ENCODE measurements at regions not wholly inside any gene's neighbourhood (a gene's known extent, or its start where the extent isn't known, plus 50 kb on each side); places are given as distances from the start of the nearest gene placed in this dataset.

DNA sequence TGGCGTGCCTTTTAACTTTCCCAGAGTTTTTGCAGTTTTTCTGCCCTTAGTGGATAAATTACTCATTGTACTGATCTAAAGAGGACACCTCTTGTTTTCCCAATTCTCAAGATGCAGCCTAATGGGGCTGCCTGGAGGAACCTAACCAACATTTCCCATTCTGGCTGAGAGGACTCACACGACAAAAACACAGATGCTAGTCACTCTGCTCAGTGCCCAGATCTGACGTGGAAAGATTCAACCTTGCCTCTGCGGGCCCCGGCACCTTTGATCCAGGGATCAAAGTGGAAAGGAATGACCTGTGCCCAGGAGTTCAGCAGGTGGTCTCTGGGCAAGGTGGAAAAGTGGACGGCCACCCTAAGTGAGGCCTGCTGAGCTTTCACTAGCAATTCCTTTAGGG, 162.4 kb upstream of the FMN2 start:
- Histone ChIP-seq H3K4me1 (no peaks in the 10 kb centered on the region), H3K27me3 (ENCODE audit: control insufficient read depth, insufficient read depth, low read length) (no peaks in the 10 kb centered on the region), H3K79me2 (no peaks in the 10 kb centered on the region), H3K4me2 (ENCODE audit: low read length) (no peak overlapping the region), H3K36me3 (ENCODE audit: control insufficient read depth, insufficient read depth, low read length) (no peaks in the 10 kb centered on the region), H3K27ac (no peak overlapping the region), H3K9ac (no peak overlapping the region), H3K9me3 (ENCODE audit: control insufficient read depth, low read length) (no peaks in the 10 kb centered on the region), H2AFZ (no peak overlapping the region), H3K4me3 (ENCODE audit: low read depth, low read length) (no peak overlapping the region)
- no peak for TF ChIP-seq CTCF (IDR thresholded peaks at IDR 0.05)

DNA sequence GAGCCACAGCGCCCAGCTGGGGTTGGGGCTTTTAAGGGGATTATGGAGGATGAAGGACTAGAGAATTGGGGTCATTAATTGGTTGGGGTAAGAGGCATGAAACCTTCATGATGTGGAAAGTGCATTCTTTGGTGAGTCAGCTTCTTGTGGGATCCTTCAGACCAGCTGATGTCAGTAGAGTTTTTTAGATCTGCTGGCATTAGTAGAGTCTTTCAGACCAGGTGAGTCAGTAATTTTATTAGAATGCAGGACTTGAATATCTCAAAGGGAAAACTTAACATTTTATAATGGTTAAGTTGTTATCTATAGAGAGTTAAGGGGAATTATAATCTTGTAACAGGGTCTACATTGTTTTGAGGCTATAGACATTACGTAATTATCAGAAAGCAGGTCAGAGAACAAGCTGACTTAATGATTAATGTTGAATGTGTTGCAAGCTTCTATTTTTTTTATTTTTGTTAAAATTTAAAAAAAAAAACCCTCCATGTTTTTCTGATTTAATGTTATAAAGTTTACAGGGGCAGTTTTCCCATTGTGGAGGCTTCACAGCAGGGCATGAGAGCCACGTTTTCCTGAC, 160.9 kb upstream of the FMN2 start:
- Histone ChIP-seq H3K27me3 (ENCODE audit: control insufficient read depth, insufficient read depth, low read length) (no peaks in the 10 kb centered on the region), H3K9ac (no peak overlapping the region), H3K4me2 (ENCODE audit: low read length) (no peak overlapping the region), H3K79me2 (no peaks in the 10 kb centered on the region), H3K9me3 (ENCODE audit: control insufficient read depth, low read length) (no peaks in the 10 kb centered on the region), H2AFZ (no peak overlapping the region), H3K27ac (no peak overlapping the region), H3K4me3 (ENCODE audit: low read depth, low read length) (no peak overlapping the region), H3K4me1 (no peaks in the 10 kb centered on the region), H3K36me3 (ENCODE audit: control insufficient read depth, insufficient read depth, low read length) (no peaks in the 10 kb centered on the region)
- TF ChIP-seq CTCF (IDR thresholded peaks at IDR 0.05), result no peak

GRCh38 chr1:239931341-239931740, 160.3 kb upstream of the FMN2 start:
- no peak for TF ChIP-seq CTCF (IDR thresholded peaks at IDR 0.05)

DNA sequence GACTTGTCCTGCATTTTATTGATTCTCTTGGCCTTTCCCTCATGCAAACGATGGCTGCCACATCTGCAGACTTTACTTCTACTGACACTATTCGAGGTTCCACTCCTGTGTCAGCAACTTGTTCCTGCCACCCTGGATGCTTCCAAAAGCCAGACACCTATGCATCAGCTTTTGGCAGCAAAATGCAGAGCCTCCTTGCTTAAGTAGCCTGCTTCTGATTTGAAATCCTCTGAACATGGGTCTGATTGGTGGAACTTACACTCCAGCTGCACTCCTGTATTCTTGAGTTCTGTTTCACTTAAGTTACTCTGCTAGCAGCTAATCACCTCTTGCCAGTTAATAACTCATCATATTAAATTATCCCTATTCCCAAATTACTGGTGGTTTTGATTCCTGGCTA, 152.1 kb upstream of the FMN2 start:
- Histone ChIP-seq H2AFZ (no peak overlapping the region), H3K4me1 (no peaks in the 10 kb centered on the region), H3K4me2 (ENCODE audit: low read length) (no peak overlapping the region), H3K4me3 (ENCODE audit: low read depth, low read length) (no peak overlapping the region), H3K36me3 (ENCODE audit: control insufficient read depth, insufficient read depth, low read length) (no peaks in the 10 kb centered on the region), H3K79me2 (no peaks in the 10 kb centered on the region), H3K27ac (no peak overlapping the region), H3K9me3 (ENCODE audit: control insufficient read depth, low read length) (no peaks in the 10 kb centered on the region), H3K27me3 (ENCODE audit: control insufficient read depth, insufficient read depth, low read length) (no peaks in the 10 kb centered on the region), H3K9ac (no peak overlapping the region)
- TF ChIP-seq CTCF (IDR thresholded peaks at IDR 0.05), result no peak

More at GRCh38 chr1:239931341-239931740, 160.3 kb upstream of the FMN2 start:
- H3K27ac ChIP-seq, result no peak overlapping the region
- H3K27me3 ChIP-seq (ENCODE audit: control insufficient read depth, insufficient read depth, low read length), result no peaks in the 10 kb centered on the region
- H3K9me3 ChIP-seq (ENCODE audit: control insufficient read depth, low read length), result no peaks in the 10 kb centered on the region
- no peaks in the 10 kb centered on the region for H3K79me2 ChIP-seq
- no peaks in the 10 kb centered on the region for H3K36me3 ChIP-seq (ENCODE audit: control insufficient read depth, insufficient read depth, low read length)
- no peaks in the 10 kb centered on the region for H3K4me1 ChIP-seq
- no peak overlapping the region for H2AFZ ChIP-seq
- no peak overlapping the region for H3K4me3 ChIP-seq (ENCODE audit: low read depth, low read length)
- no peak overlapping the region for H3K9ac ChIP-seq
- no peak overlapping the region for H3K4me2 ChIP-seq (ENCODE audit: low read length)

- Histone ChIP-seq H3K9me3 (ENCODE audit: control insufficient read depth, low read length) (no peaks in the 10 kb centered on the region), H3K4me2 (ENCODE audit: low read length) (no peak overlapping the region), H2AFZ (no peak overlapping the region), H3K36me3 (ENCODE audit: control insufficient read depth, insufficient read depth, low read length) (no peaks in the 10 kb centered on the region), H3K27me3 (ENCODE audit: control insufficient read depth, insufficient read depth, low read length) (no peaks in the 10 kb centered on the region), H3K4me3 (ENCODE audit: low read depth, low read length) (no peak overlapping the region), H3K79me2 (no peaks in the 10 kb centered on the region), H3K9ac (no peak overlapping the region), H3K4me1 (no peaks in the 10 kb centered on the region), H3K27ac (no peak overlapping the region)
- TF ChIP-seq CTCF (IDR thresholded peaks at IDR 0.05), result no peak
Measured at GRCh38 chr1:239943761-239944160, 147.9 kb upstream of the FMN2 start.
